CD8-positive, alpha-beta memory T cell (primary cell): ENCODE measurements at regions not wholly inside any gene's neighbourhood (a gene's known extent, or its start where the extent isn't known, plus 50 kb on each side); places are given as distances from the start of the nearest gene placed in this dataset.

ENCODE experiments used
- CTCF ChIA-PET: fragments of 350-600 bp; sonication (Branson Sonifier 250); formaldehyde crosslinking; loops from one replicate; lab custom pipeline; 2021; ENCODE audit warnings: antibody characterized with exemption; lab: Charles Lee
- POLR2A ChIA-PET: fragments of 350-600 bp; sonication (Branson Sonifier 250); formaldehyde crosslinking; loops from one replicate; lab custom pipeline; 2021; ENCODE audit warnings: antibody characterized with exemption; lab: Charles Lee
- DNase-seq, 5 donors: peaks; one replicate each; pipeline versions ENCODE4 v3.0.0 to v3.0.0-alpha.2; 2020 to 2022; ENCODE audit warnings: mixed read lengths in 1 of 5
- H3K27ac ChIP-seq: one replicate; pipeline ENCODE4 v1.7.0; 2013; ENCODE audit warnings: low read depth, mild to moderate bottlenecking, low read length, moderate library complexity
- H3K27me3 ChIP-seq: 2 replicates; pipeline ENCODE4 v1.7.0; 2013; ENCODE audit warnings: low read length, mild to moderate bottlenecking; ENCODE audit not compliant: insufficient read depth, poor library complexity, severe bottlenecking
- H3K36me3 ChIP-seq: 2 replicates; pipeline ENCODE4 v1.7.0; 2013; ENCODE audit warnings: mild to moderate bottlenecking, low read length, moderate library complexity; ENCODE audit not compliant: insufficient read depth
- H3K4me1 ChIP-seq: 2 replicates; pipeline ENCODE4 v1.7.0; 2013; ENCODE audit warnings: mild to moderate bottlenecking, low read length, moderate library complexity; ENCODE audit not compliant: insufficient read depth
- H3K4me3 ChIP-seq: 2 replicates; pipeline ENCODE4 v1.7.0; 2013; ENCODE audit warnings: mild to moderate bottlenecking, low read length
- H3K9me3 ChIP-seq: 2 replicates; pipeline ENCODE4 v1.7.0; 2013; ENCODE audit warnings: mild to moderate bottlenecking, low read length
- H3K27ac Mint-ChIP-seq, 8 donors: one replicate each; pipeline ENCODE4 v1.8.0; 2020 to 2021; ENCODE audit warnings: mixed read lengths in 8 of 8, mild to moderate bottlenecking in 6 of 8, inconsistent platforms in 3 of 8, moderate library complexity in 3 of 8
- H3K27me3 Mint-ChIP-seq, 2 donors: one replicate each; pipeline ENCODE4 v1.8.0; 2020 to 2021; ENCODE audit warnings: mixed read lengths in 2 of 2, mild to moderate bottlenecking in 1 of 2, moderate library complexity in 1 of 2
- H3K36me3 Mint-ChIP-seq, 3 donors: one replicate each; pipeline ENCODE4 v1.8.0; 2020 to 2021; ENCODE audit warnings: mixed read lengths in 3 of 3, inconsistent platforms in 1 of 3, mild to moderate bottlenecking in 1 of 3
- H3K4me1 Mint-ChIP-seq, 3 donors: one replicate each; pipeline ENCODE4 v1.8.0; 2020 to 2021; ENCODE audit warnings: mixed read lengths in 3 of 3, inconsistent platforms in 1 of 3, mild to moderate bottlenecking in 1 of 3
- H3K4me3 Mint-ChIP-seq, 7 donors: one replicate each; pipeline ENCODE4 v1.8.0; 2020 to 2021; ENCODE audit warnings: mixed read lengths in 7 of 7, mild to moderate bottlenecking in 6 of 7, moderate library complexity in 4 of 7, inconsistent platforms in 2 of 7
- H3K9me3 Mint-ChIP-seq, 5 donors: one replicate each; pipeline ENCODE4 v1.8.0; 2020 to 2022; ENCODE audit warnings: mixed read lengths in 5 of 5, mild to moderate bottlenecking in 3 of 5, moderate library complexity in 2 of 5, inconsistent platforms in 1 of 5

DNA sequence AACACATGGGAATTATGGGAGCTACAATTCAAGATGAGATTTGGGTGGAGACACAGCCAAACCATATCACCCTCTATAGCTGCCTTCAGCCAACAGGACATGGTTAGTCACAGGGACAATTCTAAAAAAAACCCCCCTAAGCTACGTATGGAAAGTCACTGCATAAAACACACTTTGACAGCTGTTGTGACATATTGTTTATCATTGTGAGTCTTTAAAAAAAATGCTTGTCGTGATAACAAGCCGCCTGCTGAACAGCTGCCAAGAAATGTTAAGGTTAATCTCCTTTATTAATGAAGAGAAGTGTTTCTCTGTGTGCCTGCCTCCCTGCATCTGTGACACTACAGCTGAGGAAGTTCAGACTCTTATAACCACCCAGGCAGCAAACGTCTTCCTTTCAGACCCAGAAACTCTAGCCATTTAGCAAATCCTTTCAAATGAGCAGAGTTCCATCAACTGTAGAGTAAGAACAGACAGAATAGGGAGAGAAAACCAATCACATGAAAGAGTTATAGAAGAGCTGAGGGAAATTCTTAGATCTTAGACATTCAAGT lies 1459.6 kb upstream of the TMEM132C start:
- H3K27ac Mint-ChIP-seq = no peak overlapping the region
- Histone ChIP-seq H3K4me1 (no peaks in the 10 kb centered on the region), H3K4me3 (no peak overlapping the region), H3K27ac (no peak overlapping the region), H3K9me3 (no peaks in the 10 kb centered on the region), H3K27me3 (no peaks in the 10 kb centered on the region), H3K36me3 (no peaks in the 10 kb centered on the region)
- H3K4me3 Mint-ChIP-seq = no peak overlapping the region
- H3K4me1 Mint-ChIP-seq = no peaks in the 10 kb centered on the region
- POLR2A ChIA-PET = no interaction called here
- no peaks in the 10 kb centered on the region for H3K9me3 Mint-ChIP-seq
- H3K36me3 Mint-ChIP-seq = peaks cover 0 to 4% (median 0%) of the 10 kb centered on the region in 3 donors
- H3K27me3 Mint-ChIP-seq = peaks cover 17 to 20% of the 10 kb centered on the region in 2 donors
- CTCF ChIA-PET = no interaction called here
- DNase-seq = no peak

- no peak overlapping the region for H3K4me3 ChIP-seq
- Mint-ChIP-seq H3K36me3 (peaks cover 0 to 4% (median 0%) of the 10 kb centered on the region in 3 donors), H3K9me3 (no peaks in the 10 kb centered on the region), H3K27me3 (peaks cover 13 to 20% of the 10 kb centered on the region in 2 donors), H3K27ac (no peak overlapping the region), H3K4me1 (no peaks in the 10 kb centered on the region), H3K4me3 (no peak overlapping the region)
- DNase-seq = no peak
- no peaks in the 10 kb centered on the region for H3K36me3 ChIP-seq
- no peaks in the 10 kb centered on the region for H3K27me3 ChIP-seq
- no peaks in the 10 kb centered on the region for H3K9me3 ChIP-seq
- CTCF ChIA-PET = no interaction called here
- no peaks in the 10 kb centered on the region for H3K4me1 ChIP-seq
- POLR2A ChIA-PET = no interaction called here
- H3K27ac ChIP-seq = no peak overlapping the region
Observed at GRCh38 chr12:126811391-126811790, 1455.6 kb upstream of the TMEM132C start.

DNA sequence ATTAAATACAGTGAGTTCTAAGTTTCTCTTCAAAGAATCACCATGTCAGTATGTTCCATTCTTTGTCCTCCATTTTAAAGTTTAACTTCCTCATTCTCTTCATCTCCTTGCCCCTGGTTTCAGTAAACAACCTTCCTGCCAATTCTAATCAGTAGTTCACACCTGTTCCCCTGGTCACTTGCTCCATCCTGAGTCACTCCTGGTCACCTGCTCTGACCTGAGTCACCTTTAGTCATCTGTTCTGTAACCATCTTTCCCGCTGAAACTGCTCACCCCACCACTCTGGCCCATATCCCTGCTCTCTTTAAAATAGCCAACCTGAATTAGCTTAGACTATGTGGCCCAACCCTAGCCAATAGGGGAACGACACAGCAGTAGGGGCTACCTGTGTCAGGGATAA lies 1447.4 kb upstream of the TMEM132C start:
- Mint-ChIP-seq H3K27me3 (no peaks in the 10 kb centered on the region), H3K27ac (no peak overlapping the region), H3K4me1 (no peaks in the 10 kb centered on the region), H3K36me3 (peaks cover 0 to 2% (median 0%) of the 10 kb centered on the region in 3 donors), H3K4me3 (no peak overlapping the region), H3K9me3 (peaks cover 12 to 29% (median 18%) of the 10 kb centered on the region in 5 donors)
- ChIA-PET POLR2A (no interaction called here), CTCF (no interaction called here)
- Histone ChIP-seq H3K36me3 (no peaks in the 10 kb centered on the region), H3K4me3 (no peak overlapping the region), H3K9me3 (no peaks in the 10 kb centered on the region), H3K27ac (no peak overlapping the region), H3K27me3 (no peaks in the 10 kb centered on the region), H3K4me1 (no peaks in the 10 kb centered on the region)
- DNase-seq = no peak

GRCh38 chr12:126830778-126831680 lies 1435.9 kb upstream of the TMEM132C start:
- no peaks in the 10 kb centered on the region for H3K36me3 ChIP-seq
- H3K27ac ChIP-seq = no peak overlapping the region
- no peak overlapping the region for H3K27ac Mint-ChIP-seq
- peaks cover 7 to 44% of the 10 kb centered on the region in 2 donors for H3K27me3 Mint-ChIP-seq
- CTCF ChIA-PET = no interaction called here
- H3K36me3 Mint-ChIP-seq = peaks cover 0 to 8% (median 0%) of the 10 kb centered on the region in 3 donors
- H3K4me1 Mint-ChIP-seq = no peaks in the 10 kb centered on the region
- DNase-seq = no peak
- H3K4me3 Mint-ChIP-seq = no peak overlapping the region
- peaks cover 22 to 35% (median 23%) of the 10 kb centered on the region in 5 donors for H3K9me3 Mint-ChIP-seq
- H3K9me3 ChIP-seq = no peaks in the 10 kb centered on the region
- no peaks in the 10 kb centered on the region for H3K27me3 ChIP-seq
- H3K4me1 ChIP-seq = no peaks in the 10 kb centered on the region
- POLR2A ChIA-PET = no interaction called here
- H3K4me3 ChIP-seq = no peak overlapping the region

- ChIA-PET CTCF (no interaction called here), POLR2A (no interaction called here)
- no peak overlapping the region for H3K4me3 ChIP-seq
- Mint-ChIP-seq H3K4me1 (no peaks in the 10 kb centered on the region), H3K4me3 (no peak overlapping the region), H3K36me3 (peaks cover 0 to 17% (median 1%) of the 10 kb centered on the region in 3 donors), H3K27me3 (peaks cover 2 to 37% of the 10 kb centered on the region in 2 donors), H3K27ac (no peak overlapping the region), H3K9me3 (peaks cover 39 to 48% (median 44%) of the 10 kb centered on the region in 5 donors)
- DNase-seq = no peak
- no peaks in the 10 kb centered on the region for H3K27me3 ChIP-seq
- no peak overlapping the region for H3K27ac ChIP-seq
- no peaks in the 10 kb centered on the region for H3K36me3 ChIP-seq
- H3K9me3 ChIP-seq = no peaks in the 10 kb centered on the region
- no peaks in the 10 kb centered on the region for H3K4me1 ChIP-seq
Observed at GRCh38 chr12:126837697-126838096, 1429.3 kb upstream of the TMEM132C start.

- Histone ChIP-seq H3K36me3 (no peaks in the 10 kb centered on the region), H3K27ac (no peak overlapping the region), H3K27me3 (no peaks in the 10 kb centered on the region), H3K9me3 (no peaks in the 10 kb centered on the region), H3K4me3 (no peak overlapping the region), H3K4me1 (no peaks in the 10 kb centered on the region)
- ChIA-PET CTCF (interaction anchor here (0.6 kb wide), 1 partner anchor 13 kb away, joined by 4 read pairs; no protein-coding TSS in a partner anchor), POLR2A (no interaction called here)
- Mint-ChIP-seq H3K27ac (no peak overlapping the region), H3K27me3 (peaks cover 0 to 5% of the 10 kb centered on the region in 2 donors), H3K36me3 (no peaks in the 10 kb centered on the region), H3K4me1 (no peaks in the 10 kb centered on the region), H3K4me3 (no peak overlapping the region), H3K9me3 (peaks cover 0 to 3% (median 0%) of the 10 kb centered on the region in 5 donors)
- no peak for DNase-seq
Observed at GRCh38 chr12:126843915-126844669, 1422.9 kb upstream of the TMEM132C start.

GRCh38 chr12:126847005-126847629 lies 1419.9 kb upstream of the TMEM132C start:
- no peak overlapping the region for H3K27ac ChIP-seq
- Mint-ChIP-seq H3K27ac (no peak overlapping the region), H3K27me3 (no peaks in the 10 kb centered on the region), H3K9me3 (no peaks in the 10 kb centered on the region), H3K36me3 (no peaks in the 10 kb centered on the region), H3K4me3 (no peak overlapping the region), H3K4me1 (no peaks in the 10 kb centered on the region)
- POLR2A ChIA-PET = no interaction called here
- CTCF ChIA-PET = no interaction called here
- H3K4me1 ChIP-seq = no peaks in the 10 kb centered on the region
- H3K4me3 ChIP-seq = no peak overlapping the region
- H3K9me3 ChIP-seq = no peaks in the 10 kb centered on the region
- H3K36me3 ChIP-seq = no peaks in the 10 kb centered on the region
- H3K27me3 ChIP-seq = no peaks in the 10 kb centered on the region
- DNase-seq = no peak
